ENCODE measurements at regions not wholly inside any gene's neighbourhood (a gene's known extent, or its start where the extent isn't known, plus 50 kb on each side); places are given as distances from the start of the nearest gene placed in this dataset.

GRCh38 chr7:42495256-42495655 is 258.2 kb upstream of the GLI3 start:
- Histone ChIP-seq H3K27ac (ENCODE audit: low read length) (no peak overlapping the region), H3K27me3 (ENCODE audit: control insufficient read depth, insufficient read depth, low read length) (no peaks in the 10 kb centered on the region), H3K4me3 (ENCODE audit: low read depth in 2 of 2, low read length in 2 of 2) (no peak overlapping the region), H3K9me3 (ENCODE audit: control insufficient read depth, insufficient read depth, low read depth, low read length) (no peaks in the 10 kb centered on the region), H3K4me1 (ENCODE audit: control insufficient read depth, insufficient read depth, low read length) (no peaks in the 10 kb centered on the region), H3K36me3 (ENCODE audit: control insufficient read depth, insufficient read depth, low read length) (no peaks in the 10 kb centered on the region)
- no peak for TF ChIP-seq TCF7L2 (IDR thresholded peaks at IDR 0.05; ENCODE audit: low read depth, low read length)
- TF ChIP-seq REST (IDR thresholded peaks at IDR 0.05; ENCODE audit: insufficient read depth in 1 of 2, low read depth in 2 of 2, low read length in 1 of 2) = no peak
- TF ChIP-seq CTCF (IDR thresholded peaks at IDR 0.05) = no peak
- no peak for TF ChIP-seq POLR2AphosphoS5 (IDR thresholded peaks at IDR 0.05; ENCODE audit: low read depth, low read length)
- no peak for TF ChIP-seq SIN3A (IDR thresholded peaks at IDR 0.05; ENCODE audit: borderline replicate concordance, insufficient read depth, low read depth, low read length)
- no TSS peak for BruUV-seq (replicated peaks)
- ChIA-PET CTCF (interaction anchor here (0.5 kb wide), 1 partner anchor 31 kb away, joined by 3 read pairs; no protein-coding TSS in a partner anchor), POLR2A (no interaction called here)
- DNase-seq (ENCODE audit: low read depth, low spot score) (no peak), ATAC-seq (no peak)
- in situ Hi-C loops (cut with HindIII; ENCODE audit: low pct_unique_long_range_greater_than_20kb, low sequenced_read_pairs) = no loop called here
- intact Hi-C loops (cut with micrococcal nuclease; ENCODE audit: unreplicated experiment) = no loop called here

- DNase-seq (ENCODE audit: low read depth, low spot score) = no peak
- TF ChIP-seq POLR2AphosphoS5 (IDR thresholded peaks at IDR 0.05; ENCODE audit: low read depth, low read length) (no peak), SIN3A (IDR thresholded peaks at IDR 0.05; ENCODE audit: borderline replicate concordance, insufficient read depth, low read depth, low read length) (no peak), TCF7L2 (IDR thresholded peaks at IDR 0.05; ENCODE audit: low read depth, low read length) (no peak)
- intact Hi-C loops (cut with micrococcal nuclease; ENCODE audit: unreplicated experiment) (no loop called here), in situ Hi-C loops (cut with HindIII; ENCODE audit: low pct_unique_long_range_greater_than_20kb, low sequenced_read_pairs) (no loop called here)
- POLR2A ChIA-PET = interaction anchor here (0.6 kb wide), 1 partner anchor 208 kb away, joined by 3 read pairs; no protein-coding TSS in a partner anchor
- H3K9me3 ChIP-seq (ENCODE audit: control insufficient read depth, insufficient read depth, low read depth, low read length) = no peaks in the 10 kb centered on the region
- no peaks in the 10 kb centered on the region for H3K27me3 ChIP-seq (ENCODE audit: control insufficient read depth, insufficient read depth, low read length)
- H3K27ac ChIP-seq (ENCODE audit: low read length) = no peak overlapping the region
- H3K4me3 ChIP-seq (ENCODE audit: low read depth in 2 of 2, low read length in 2 of 2) = no peak overlapping the region
- ATAC-seq = no peak
- no TSS peak for BruUV-seq (replicated peaks)
- no peaks in the 10 kb centered on the region for H3K36me3 ChIP-seq (ENCODE audit: control insufficient read depth, insufficient read depth, low read length)
- CTCF ChIA-PET = interaction anchor here (0.5 kb wide), 1 partner anchor 31 kb away, joined by 3 read pairs; no protein-coding TSS in a partner anchor
- no peaks in the 10 kb centered on the region for H3K4me1 ChIP-seq (ENCODE audit: control insufficient read depth, insufficient read depth, low read length)
Observed at GRCh38 chr7:42494736-42495135, 257.7 kb upstream of the GLI3 start.

- no peak for TF ChIP-seq TCF7L2 (IDR thresholded peaks at IDR 0.05; ENCODE audit: low read depth, low read length)
- no peak for TF ChIP-seq POLR2AphosphoS5 (IDR thresholded peaks at IDR 0.05; ENCODE audit: low read depth, low read length)
- no peak for TF ChIP-seq SIN3A (IDR thresholded peaks at IDR 0.05; ENCODE audit: borderline replicate concordance, insufficient read depth, low read depth, low read length)
- no peak for TF ChIP-seq REST (IDR thresholded peaks at IDR 0.05; ENCODE audit: insufficient read depth in 1 of 2, low read depth in 2 of 2, low read length in 1 of 2)
- TF ChIP-seq CTCF (IDR thresholded peaks at IDR 0.05) = no peak
- Histone ChIP-seq H3K4me3 (ENCODE audit: low read depth in 2 of 2, low read length in 2 of 2) (no peak overlapping the region), H3K9me3 (ENCODE audit: control insufficient read depth, insufficient read depth, low read depth, low read length) (no peaks in the 10 kb centered on the region), H3K27ac (ENCODE audit: low read length) (no peak overlapping the region), H3K27me3 (ENCODE audit: control insufficient read depth, insufficient read depth, low read length) (no peaks in the 10 kb centered on the region), H3K36me3 (ENCODE audit: control insufficient read depth, insufficient read depth, low read length) (no peaks in the 10 kb centered on the region), H3K4me1 (ENCODE audit: control insufficient read depth, insufficient read depth, low read length) (no peaks in the 10 kb centered on the region)
- CTCF ChIA-PET = no interaction called here
- DNase-seq (ENCODE audit: low read depth, low spot score) (no peak), ATAC-seq (no peak)
- intact Hi-C loops (cut with micrococcal nuclease; ENCODE audit: unreplicated experiment) (no loop called here), in situ Hi-C loops (cut with HindIII; ENCODE audit: low pct_unique_long_range_greater_than_20kb, low sequenced_read_pairs) (no loop called here)
- no TSS peak for BruUV-seq (replicated peaks)
- POLR2A ChIA-PET = interaction anchor here (0.6 kb wide), 1 partner anchor 207 kb away, joined by 3 read pairs; no protein-coding TSS in a partner anchor
Observed at GRCh38 chr7:42494199-42494710, 257.2 kb upstream of the GLI3 start.
